Effector memory CD4-positive, alpha-beta T cell (primary cell): ENCODE measurements at regions not wholly inside any gene's neighbourhood (a gene's known extent, or its start where the extent isn't known, plus 50 kb on each side); places are given as distances from the start of the nearest gene placed in this dataset.

Source experiments
- DNase-seq, 3 donors: peaks; one replicate each; pipeline ENCODE4 v3.0.0-alpha.2; 2020
- H3K27ac ChIP-seq: 2 replicates; pipeline ENCODE4 v1.7.0; 2013; ENCODE audit warnings: mild to moderate bottlenecking, low read length, moderate library complexity; ENCODE audit not compliant: insufficient read depth, poor library complexity, severe bottlenecking
- H3K27me3 ChIP-seq: replicated peaks from 2 replicates; pipeline ENCODE4 v1.7.0; 2013; ENCODE audit warnings: mild to moderate bottlenecking, low read length; ENCODE audit not compliant: insufficient read depth, control insufficient read depth, poor library complexity, severe bottlenecking
- H3K36me3 ChIP-seq: 2 replicates; pipeline ENCODE4 v1.7.0; 2013; ENCODE audit warnings: mild to moderate bottlenecking, low read length, moderate library complexity; ENCODE audit not compliant: control insufficient read depth, insufficient read depth
- H3K4me1 ChIP-seq: 2 replicates; pipeline ENCODE4 v1.7.0; 2013; ENCODE audit warnings: low read length, mild to moderate bottlenecking; ENCODE audit not compliant: control insufficient read depth, insufficient read depth, poor library complexity, severe bottlenecking
- H3K4me3 ChIP-seq: 2 replicates; pipeline ENCODE4 v1.7.0; 2013; ENCODE audit warnings: low read length, low read depth, mild to moderate bottlenecking; ENCODE audit not compliant: insufficient read depth, poor library complexity, severe bottlenecking
- H3K9me3 ChIP-seq: 2 replicates; pipeline ENCODE4 v1.7.0; 2013; ENCODE audit warnings: mild to moderate bottlenecking, low read length, moderate library complexity; ENCODE audit not compliant: control insufficient read depth

- Histone ChIP-seq H3K4me1 (no peaks in the 10 kb centered on the region), H3K36me3 (no peaks in the 10 kb centered on the region), H3K27me3 (no peaks in the 10 kb centered on the region), H3K4me3 (no peak overlapping the region), H3K27ac (no peak overlapping the region), H3K9me3 (no peaks in the 10 kb centered on the region)
- DNase-seq = no peak
Measured at GRCh38 chr1:198858033-198858432, 219.2 kb downstream of the PTPRC start.

GRCh38 chr1:198860371-198860770 is 221.5 kb downstream of the PTPRC start:
- H3K4me3 ChIP-seq = no peak overlapping the region
- no peaks in the 10 kb centered on the region for H3K9me3 ChIP-seq
- no peaks in the 10 kb centered on the region for H3K4me1 ChIP-seq
- H3K27ac ChIP-seq = no peak overlapping the region
- DNase-seq = no peak
- no peaks in the 10 kb centered on the region for H3K36me3 ChIP-seq
- no peaks in the 10 kb centered on the region for H3K27me3 ChIP-seq

GRCh38 chr1:198861636-198862035 is 222.8 kb downstream of the PTPRC start:
- Histone ChIP-seq H3K27ac (no peak overlapping the region), H3K9me3 (no peaks in the 10 kb centered on the region), H3K4me3 (no peak overlapping the region), H3K4me1 (no peaks in the 10 kb centered on the region), H3K27me3 (no peaks in the 10 kb centered on the region), H3K36me3 (no peaks in the 10 kb centered on the region)
- no peak for DNase-seq

GRCh38 chr1:198864695-198865094 is 225.9 kb downstream of the PTPRC start:
- no peak for DNase-seq
- Histone ChIP-seq H3K4me1 (no peaks in the 10 kb centered on the region), H3K36me3 (no peaks in the 10 kb centered on the region), H3K27ac (no peak overlapping the region), H3K27me3 (no peaks in the 10 kb centered on the region), H3K4me3 (no peak overlapping the region), H3K9me3 (no peaks in the 10 kb centered on the region)

- Histone ChIP-seq H3K27ac (no peak overlapping the region), H3K36me3 (no peaks in the 10 kb centered on the region), H3K4me1 (no peaks in the 10 kb centered on the region), H3K9me3 (no peaks in the 10 kb centered on the region), H3K4me3 (no peak overlapping the region), H3K27me3 (no peaks in the 10 kb centered on the region)
- DNase-seq = no peak
Measured at GRCh38 chr1:198865319-198865718, 226.5 kb downstream of the PTPRC start.

GRCh38 chr1:198867182-198867581 is 228.3 kb downstream of the PTPRC start:
- H3K27ac ChIP-seq = no peak overlapping the region
- H3K27me3 ChIP-seq = no peaks in the 10 kb centered on the region
- no peak for DNase-seq
- no peaks in the 10 kb centered on the region for H3K9me3 ChIP-seq
- H3K4me1 ChIP-seq = no peaks in the 10 kb centered on the region
- no peak overlapping the region for H3K4me3 ChIP-seq
- no peaks in the 10 kb centered on the region for H3K36me3 ChIP-seq

DNA sequence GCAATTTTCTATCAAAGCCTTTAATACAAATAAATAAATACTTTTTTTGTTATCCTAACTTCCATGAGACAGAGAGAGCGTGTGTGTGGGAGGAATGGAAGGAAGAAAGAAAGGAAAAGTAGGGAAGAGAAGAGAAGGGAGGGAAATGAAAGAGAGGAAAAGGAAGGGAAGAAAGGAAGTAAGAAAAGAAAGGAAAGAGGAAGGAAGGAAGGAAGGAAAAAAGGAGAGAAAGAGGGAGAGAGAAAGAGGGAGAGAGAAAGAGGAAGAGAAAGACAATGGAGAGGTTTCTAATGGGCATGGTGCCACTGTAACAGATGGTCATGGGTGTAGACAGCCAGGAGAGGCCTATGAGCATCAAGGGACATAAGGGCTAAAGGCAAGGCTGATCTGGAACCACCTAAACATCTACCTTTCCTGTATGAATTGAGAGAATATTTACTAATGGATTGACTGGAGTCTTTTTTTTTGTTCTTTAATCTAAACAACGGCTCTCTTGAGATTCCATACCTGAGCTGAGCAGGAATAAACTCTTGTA is 234.9 kb downstream of the PTPRC start:
- no peak for DNase-seq
- no peaks in the 10 kb centered on the region for H3K9me3 ChIP-seq
- H3K4me3 ChIP-seq = no peak overlapping the region
- H3K27me3 ChIP-seq = no peaks in the 10 kb centered on the region
- H3K36me3 ChIP-seq = no peaks in the 10 kb centered on the region
- no peaks in the 10 kb centered on the region for H3K4me1 ChIP-seq
- no peak overlapping the region for H3K27ac ChIP-seq

DNA sequence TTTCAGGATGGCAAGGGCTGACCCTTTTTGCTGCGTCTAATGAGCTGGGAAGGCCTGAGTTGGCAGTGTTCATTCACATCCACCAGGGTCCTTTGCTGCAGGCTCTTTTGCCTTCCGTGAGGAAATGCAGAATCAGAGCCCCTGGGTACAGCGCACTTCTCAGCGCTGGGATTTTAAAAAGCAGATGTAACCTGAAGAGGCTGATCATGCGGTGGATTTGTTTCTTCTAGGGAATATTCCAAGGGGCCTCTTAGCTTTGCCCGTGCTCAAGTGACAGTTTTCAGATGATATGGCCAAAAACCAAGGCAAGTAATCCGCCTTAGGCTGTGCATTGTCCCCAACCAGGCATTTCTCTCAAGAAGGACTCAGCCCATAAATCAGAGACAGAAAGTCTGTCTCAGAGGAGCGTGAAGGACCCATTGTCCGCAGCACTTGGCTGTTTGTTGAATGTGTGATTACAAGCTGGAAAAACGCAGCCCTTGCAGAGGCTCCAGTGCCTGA is 237.6 kb downstream of the PTPRC start:
- DNase-seq = no peak
- no peaks in the 10 kb centered on the region for H3K27me3 ChIP-seq
- no peaks in the 10 kb centered on the region for H3K9me3 ChIP-seq
- H3K27ac ChIP-seq = no peak overlapping the region
- no peak overlapping the region for H3K4me3 ChIP-seq
- H3K4me1 ChIP-seq = no peaks in the 10 kb centered on the region
- H3K36me3 ChIP-seq = no peaks in the 10 kb centered on the region

DNA sequence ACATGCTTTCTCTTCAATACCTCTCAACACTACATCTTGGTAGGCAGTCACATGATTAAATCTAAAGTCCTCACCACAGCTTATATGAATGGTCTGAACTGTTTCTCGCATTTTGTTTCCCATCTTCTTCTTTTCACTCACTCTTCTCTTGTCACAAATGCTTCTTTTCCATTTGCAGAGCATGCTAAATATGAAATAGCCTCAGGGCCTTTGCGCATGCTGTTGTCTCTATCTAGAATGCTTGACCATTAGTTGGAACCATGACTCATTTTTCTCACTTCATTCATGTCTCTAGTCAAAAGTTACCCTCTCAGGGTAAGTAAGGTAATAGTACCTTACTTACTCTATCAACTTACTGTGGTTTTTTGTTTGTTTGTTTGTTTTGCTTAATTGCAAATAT is 239.7 kb downstream of the PTPRC start:
- no peaks in the 10 kb centered on the region for H3K9me3 ChIP-seq
- no peak overlapping the region for H3K4me3 ChIP-seq
- H3K27ac ChIP-seq = no peak overlapping the region
- no peaks in the 10 kb centered on the region for H3K4me1 ChIP-seq
- H3K27me3 ChIP-seq = no peaks in the 10 kb centered on the region
- no peaks in the 10 kb centered on the region for H3K36me3 ChIP-seq
- no peak for DNase-seq

- H3K36me3 ChIP-seq = no peaks in the 10 kb centered on the region
- H3K4me1 ChIP-seq = no peaks in the 10 kb centered on the region
- H3K4me3 ChIP-seq = no peak overlapping the region
- no peak overlapping the region for H3K27ac ChIP-seq
- H3K9me3 ChIP-seq = no peaks in the 10 kb centered on the region
- DNase-seq = no peak
- no peaks in the 10 kb centered on the region for H3K27me3 ChIP-seq
Measured at GRCh38 chr1:198879711-198880306, 241.0 kb downstream of the PTPRC start.
